ENCODE measurements at regions not wholly inside any gene's neighbourhood (a gene's known extent, or its start where the extent isn't known, plus 50 kb on each side); places are given as distances from the start of the nearest gene placed in this dataset.

GRCh38 chr15:70172566-70173225 is 75.0 kb upstream of the TLE3 start:
- Histone ChIP-seq H3K4me3 (ENCODE audit: low read depth, low read length) (no peak overlapping the region), H3K27me3 (ENCODE audit: control insufficient read depth, insufficient read depth, low read length) (peaks cover 9% of the 10 kb centered on the region)
- TF ChIP-seq, protein P1, sequence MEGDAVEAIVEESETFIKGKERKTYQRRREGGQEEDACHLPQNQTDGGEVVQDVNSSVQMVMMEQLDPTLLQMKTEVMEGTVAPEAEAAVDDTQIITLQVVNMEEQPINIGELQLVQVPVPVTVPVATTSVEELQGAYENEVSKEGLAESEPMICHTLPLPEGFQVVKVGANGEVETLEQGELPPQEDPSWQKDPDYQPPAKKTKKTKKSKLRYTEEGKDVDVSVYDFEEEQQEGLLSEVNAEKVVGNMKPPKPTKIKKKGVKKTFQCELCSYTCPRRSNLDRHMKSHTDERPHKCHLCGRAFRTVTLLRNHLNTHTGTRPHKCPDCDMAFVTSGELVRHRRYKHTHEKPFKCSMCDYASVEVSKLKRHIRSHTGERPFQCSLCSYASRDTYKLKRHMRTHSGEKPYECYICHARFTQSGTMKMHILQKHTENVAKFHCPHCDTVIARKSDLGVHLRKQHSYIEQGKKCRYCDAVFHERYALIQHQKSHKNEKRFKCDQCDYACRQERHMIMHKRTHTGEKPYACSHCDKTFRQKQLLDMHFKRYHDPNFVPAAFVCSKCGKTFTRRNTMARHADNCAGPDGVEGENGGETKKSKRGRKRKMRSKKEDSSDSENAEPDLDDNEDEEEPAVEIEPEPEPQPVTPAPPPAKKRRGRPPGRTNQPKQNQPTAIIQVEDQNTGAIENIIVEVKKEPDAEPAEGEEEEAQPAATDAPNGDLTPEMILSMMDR (IDR thresholded peaks at IDR 0.05; ENCODE audit: insufficient read depth, low read length, poor library complexity, severe bottlenecking): no peak

DNA sequence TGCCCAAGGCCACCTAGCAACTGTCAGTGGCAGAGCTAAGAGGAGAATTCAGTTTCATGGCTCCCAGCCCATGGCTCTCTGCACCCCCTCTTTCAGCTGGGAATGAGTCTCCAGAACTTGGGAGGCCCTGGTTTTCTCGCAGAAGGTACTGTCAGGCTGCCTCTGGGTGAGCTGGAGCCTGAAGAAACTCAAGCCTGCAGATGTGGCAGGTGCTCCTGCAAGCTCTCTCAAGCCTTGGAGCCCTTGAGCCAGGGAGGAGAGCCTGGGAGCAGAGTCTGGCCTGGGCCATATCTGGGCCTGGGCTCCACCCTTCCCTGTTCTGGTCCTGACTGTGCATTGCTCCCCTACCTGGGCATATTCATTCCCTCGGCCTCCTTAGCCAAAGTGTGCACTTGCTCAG is 74.4 kb upstream of the TLE3 start:
- H3K27me3 ChIP-seq (ENCODE audit: control insufficient read depth, insufficient read depth, low read length): peaks cover 9% of the 10 kb centered on the region
- H3K36me3 ChIP-seq (ENCODE audit: control insufficient read depth, insufficient read depth, low read length): no peaks in the 10 kb centered on the region
- H3K4me3 ChIP-seq (ENCODE audit: low read depth, low read length): no peak overlapping the region
- DNase-seq (ENCODE audit: low read depth): no peak
- TF ChIP-seq, protein P1 (IDR thresholded peaks at IDR 0.05; ENCODE audit: insufficient read depth, low read length, poor library complexity, severe bottlenecking): no peak

More at GRCh38 chr15:70172566-70173225, 75.0 kb upstream of the TLE3 start:
- no peaks in the 10 kb centered on the region for H3K36me3 ChIP-seq (ENCODE audit: control insufficient read depth, insufficient read depth, low read length)
- no peak for DNase-seq (ENCODE audit: low read depth)

GRCh38 chr15:70171256-70171886 is 73.7 kb upstream of the TLE3 start:
- Histone ChIP-seq H3K27me3 (ENCODE audit: control insufficient read depth, insufficient read depth, low read length) (peaks cover 9% of the 10 kb centered on the region), H3K36me3 (ENCODE audit: control insufficient read depth, insufficient read depth, low read length) (no peaks in the 10 kb centered on the region), H3K4me3 (ENCODE audit: low read depth, low read length) (no peak overlapping the region)
- TF ChIP-seq, protein P1 (IDR thresholded peaks at IDR 0.05; ENCODE audit: insufficient read depth, low read length, poor library complexity, severe bottlenecking): no peak
- no peak for DNase-seq (ENCODE audit: low read depth)

DNA sequence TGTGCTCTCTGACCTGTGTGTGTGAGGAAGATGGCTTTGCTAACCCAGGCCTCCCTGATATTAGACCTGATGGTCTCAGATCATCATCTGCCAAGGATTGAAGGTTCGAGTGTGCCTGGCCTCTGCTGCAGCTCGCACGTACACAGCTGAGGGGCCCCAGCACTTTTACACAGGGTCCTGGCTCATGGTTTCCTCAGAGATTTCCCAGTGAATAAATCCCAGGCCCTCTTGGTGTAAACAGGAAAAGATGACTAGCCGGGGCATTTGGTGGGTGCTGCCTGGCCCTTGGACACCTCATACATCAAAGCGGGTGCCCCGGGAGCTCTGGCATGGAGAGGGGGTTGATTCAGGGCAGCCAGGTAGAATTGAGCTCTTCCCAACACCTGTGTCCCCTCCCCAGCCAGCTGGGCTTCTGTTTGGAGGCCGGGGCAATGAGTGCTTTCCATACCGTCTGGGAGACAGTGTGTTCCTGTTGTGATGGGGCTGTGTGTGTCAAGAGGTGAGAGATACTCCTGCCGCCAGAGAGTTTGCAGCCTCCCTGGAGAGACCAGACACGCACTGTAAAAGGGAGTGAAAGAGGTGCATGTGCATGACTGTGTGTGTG is 72.5 kb upstream of the TLE3 start:
- no peak for DNase-seq (ENCODE audit: low read depth)
- Histone ChIP-seq H3K4me3 (ENCODE audit: low read depth, low read length) (no peak overlapping the region), H3K36me3 (ENCODE audit: control insufficient read depth, insufficient read depth, low read length) (no peaks in the 10 kb centered on the region), H3K27me3 (ENCODE audit: control insufficient read depth, insufficient read depth, low read length) (peaks cover 9% of the 10 kb centered on the region)
- TF ChIP-seq, protein P1 (IDR thresholded peaks at IDR 0.05; ENCODE audit: insufficient read depth, low read length, poor library complexity, severe bottlenecking): no peak

DNA sequence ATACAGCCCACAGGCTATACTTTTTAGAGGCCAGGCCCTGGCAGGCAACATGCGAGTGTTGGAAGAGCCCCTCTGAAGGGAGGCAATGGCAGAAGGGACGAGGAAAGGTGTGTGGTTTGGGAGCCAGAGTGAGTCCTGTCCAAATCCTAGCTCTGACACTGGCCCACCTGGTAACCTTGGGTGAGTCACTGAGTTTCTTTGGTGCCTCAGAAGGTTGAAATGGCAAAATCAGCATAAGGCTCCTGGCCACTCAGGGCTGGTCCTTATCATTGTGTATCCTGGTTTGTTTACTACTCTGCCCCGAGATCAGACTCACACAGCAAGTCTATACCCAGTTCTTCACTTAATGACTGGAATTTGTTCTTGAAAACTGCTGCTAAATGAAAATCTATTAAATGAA is 71.4 kb upstream of the TLE3 start:
- Histone ChIP-seq H3K27me3 (ENCODE audit: control insufficient read depth, insufficient read depth, low read length) (peaks cover 9% of the 10 kb centered on the region), H3K36me3 (ENCODE audit: control insufficient read depth, insufficient read depth, low read length) (no peaks in the 10 kb centered on the region), H3K4me3 (ENCODE audit: low read depth, low read length) (no peak overlapping the region)
- TF ChIP-seq, protein P1 (IDR thresholded peaks at IDR 0.05; ENCODE audit: insufficient read depth, low read length, poor library complexity, severe bottlenecking): no peak
- DNase-seq (ENCODE audit: low read depth): no peak
